ENCODE measurements at regions not wholly inside any gene's neighbourhood (a gene's known extent, or its start where the extent isn't known, plus 50 kb on each side); places are given as distances from the start of the nearest gene placed in this dataset.
"Not testable (repeated sequence)": the region's sequence is repeated elsewhere in the genome, so short reads cannot be mapped to it uniquely, and the experiment has no call there.

DNA sequence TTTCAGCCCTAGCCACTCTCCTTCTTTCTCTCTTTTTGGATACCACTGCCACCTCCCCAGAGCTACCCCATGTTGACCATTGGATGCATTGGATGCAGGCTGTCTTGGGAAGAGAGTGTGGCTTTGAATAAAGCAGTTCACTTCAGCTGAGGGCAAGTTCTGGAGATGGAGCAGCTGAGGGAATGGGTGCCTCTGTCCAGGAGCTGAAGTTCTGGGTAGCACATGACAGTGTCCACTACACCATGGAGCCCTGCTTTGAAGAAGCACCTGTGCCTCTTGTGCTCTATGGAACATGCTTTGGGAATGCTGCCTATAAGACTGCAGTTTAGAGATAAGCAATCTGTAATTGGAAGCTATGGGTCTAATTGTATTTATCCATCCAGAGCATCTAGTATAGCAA lies 1028.7 kb downstream of the TYW1 start:
- DNase-seq, result no peak

DNA sequence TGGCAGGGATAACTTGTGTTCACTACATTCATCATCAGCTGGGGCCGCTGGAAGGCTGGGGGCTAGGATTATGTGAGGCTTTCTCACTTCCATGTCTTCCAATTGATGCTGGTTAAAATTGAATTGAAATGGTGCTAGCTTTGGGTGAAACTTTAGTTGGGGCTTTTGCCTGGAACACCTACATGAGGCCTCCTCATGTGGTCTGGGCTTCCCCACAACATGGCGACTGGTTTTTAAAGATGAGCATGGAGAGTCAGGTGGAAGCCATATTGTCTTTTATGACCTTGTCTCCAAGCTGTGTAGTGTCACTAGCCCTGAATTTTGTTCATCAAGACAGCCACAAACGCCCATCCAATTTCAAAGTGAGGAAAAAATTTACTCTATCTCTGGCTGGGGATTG lies 1033.9 kb downstream of the TYW1 start:
- DNase-seq, result no peak

GRCh38 chr7:68031180-68031943 lies 1034.7 kb downstream of the TYW1 start:
- no peak for DNase-seq

- DNase-seq, result no peak
These were observed 1042.1 kb downstream of the TYW1 start for GRCh38 chr7:68038621-68039314.

DNA sequence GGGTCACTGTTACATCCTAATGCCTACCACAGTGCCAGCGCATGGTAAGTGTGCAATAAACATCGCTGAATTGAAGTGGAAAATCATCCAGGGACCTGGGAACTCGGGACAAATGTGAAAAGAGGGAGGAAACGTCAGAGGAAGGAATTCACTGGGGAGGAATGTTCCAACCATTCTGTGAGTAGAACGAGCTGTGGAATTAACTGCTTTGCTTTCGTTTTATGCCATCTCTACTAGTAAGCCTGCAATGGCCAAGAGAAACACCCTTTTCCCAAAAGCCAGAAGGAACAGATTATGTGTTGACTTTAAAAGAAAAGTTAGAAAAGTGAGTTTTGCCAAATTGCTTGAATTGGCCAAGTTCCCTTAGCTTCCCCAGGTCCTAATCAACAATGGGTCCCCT lies 1044.9 kb downstream of the TYW1 start:
- DNase-seq, result no peak

GRCh38 chr7:68043546-68043945 lies 1046.9 kb downstream of the TYW1 start:
- DNase-seq, result no peak

DNA sequence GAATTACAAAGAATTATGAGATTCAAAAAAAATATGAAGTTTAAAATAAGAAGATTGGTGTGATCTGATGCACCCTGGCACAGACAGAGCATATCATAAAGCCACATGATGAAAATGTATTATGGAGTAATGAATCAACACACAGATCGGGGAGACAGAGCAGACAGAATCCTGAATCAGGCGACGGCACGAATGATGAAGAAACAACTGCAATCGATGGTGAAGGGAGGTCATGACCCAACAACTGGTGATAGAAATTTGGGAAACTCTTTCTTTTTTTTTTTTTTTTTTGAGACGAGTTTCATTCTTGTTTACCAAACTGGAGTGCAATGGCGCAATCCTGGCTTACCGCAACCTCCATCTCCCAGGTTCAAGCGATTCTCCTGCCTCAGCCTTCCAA lies 1054.0 kb downstream of the TYW1 start:
- no peak for DNase-seq

DNA sequence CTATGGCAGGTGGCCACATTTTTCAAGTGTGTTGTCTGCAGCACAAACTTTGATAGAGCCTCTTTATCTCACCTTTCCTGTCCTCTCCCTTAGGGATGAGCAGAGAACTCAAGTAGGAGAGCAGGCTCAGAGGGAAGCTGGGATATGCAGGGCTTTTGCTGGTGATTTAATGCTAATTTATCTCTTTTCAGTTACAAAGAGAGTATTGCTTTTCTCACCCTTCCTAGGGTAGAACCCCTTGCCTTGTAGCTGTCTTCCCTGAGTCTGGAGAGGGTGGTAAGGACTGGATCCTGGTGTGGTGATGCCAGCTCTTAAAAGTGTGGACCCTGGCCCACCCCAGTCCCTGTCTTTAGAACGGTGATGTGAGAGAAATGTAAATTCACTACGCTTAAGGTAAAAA lies 1061.4 kb downstream of the TYW1 start:
- DNase-seq, result no peak

DNA sequence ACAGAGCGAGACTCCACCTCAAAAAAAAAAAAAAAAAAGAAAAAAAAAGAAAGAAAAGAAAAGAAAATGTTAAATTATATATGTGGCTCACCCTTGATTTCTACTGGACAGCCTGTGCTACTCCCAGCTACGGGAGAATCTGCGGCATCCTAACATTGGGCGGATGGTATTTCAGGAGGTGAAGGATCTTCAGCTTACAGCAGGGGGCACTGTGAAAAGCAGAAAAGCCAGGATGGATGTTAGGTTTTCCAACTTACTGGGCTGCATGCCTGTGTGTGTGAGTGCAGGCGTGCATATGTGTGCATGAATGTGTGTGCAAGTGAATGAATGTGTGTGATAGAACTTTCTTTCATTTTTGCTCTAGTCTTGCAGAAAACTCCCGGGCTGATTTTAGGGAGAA lies 1066.5 kb downstream of the TYW1 start:
- DNase-seq, result no peak

DNA sequence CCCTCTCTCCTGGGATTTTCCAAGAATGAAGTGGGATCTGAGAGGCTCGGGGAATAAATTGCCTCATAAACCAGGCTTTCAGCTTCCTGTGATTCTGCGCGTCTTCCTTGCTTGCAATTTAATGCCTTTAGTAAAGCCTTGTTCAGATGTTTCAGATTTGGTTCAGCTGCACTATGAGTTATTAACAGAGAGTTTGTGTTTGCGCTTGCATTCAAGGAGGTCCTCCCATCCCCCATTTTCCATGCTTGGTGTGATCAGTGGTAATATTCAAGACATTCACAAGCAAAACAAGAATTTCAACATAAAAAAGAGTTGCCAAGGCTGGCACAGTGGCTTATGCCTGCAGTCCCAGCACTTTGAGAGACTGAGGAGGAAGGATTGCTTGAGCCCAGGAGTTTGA lies 1068.9 kb downstream of the TYW1 start:
- no peak for DNase-seq

- DNase-seq, result no peak
These were observed 1071.2 kb downstream of the TYW1 start for GRCh38 chr7:68067845-68068244.

- DNase-seq, result no peak
These were observed 1074.4 kb downstream of the TYW1 start for GRCh38 chr7:68070992-68071391.

GRCh38 chr7:68073701-68074100 lies 1077.1 kb downstream of the TYW1 start:
- DNase-seq, result no peak

DNA sequence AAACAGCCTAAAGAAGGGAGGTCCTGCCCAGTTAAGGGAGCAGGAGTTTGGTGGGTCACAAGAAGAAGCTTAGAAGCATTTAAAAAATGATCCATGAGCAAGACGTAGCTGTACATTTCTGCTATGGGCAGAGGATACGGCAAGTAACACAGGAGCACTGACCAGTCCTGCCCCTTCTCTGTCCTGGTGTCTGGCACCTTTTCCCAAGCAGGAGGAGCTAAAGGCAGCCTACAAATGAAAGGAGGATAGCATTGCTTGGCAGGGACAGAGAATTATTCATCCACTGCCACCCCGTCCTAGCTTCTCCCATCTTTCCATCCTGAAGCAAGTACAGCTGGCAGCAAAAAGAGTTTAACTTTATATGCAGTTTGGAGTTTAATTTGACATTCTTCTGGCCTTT lies 1077.6 kb downstream of the TYW1 start:
- no peak for DNase-seq

DNA sequence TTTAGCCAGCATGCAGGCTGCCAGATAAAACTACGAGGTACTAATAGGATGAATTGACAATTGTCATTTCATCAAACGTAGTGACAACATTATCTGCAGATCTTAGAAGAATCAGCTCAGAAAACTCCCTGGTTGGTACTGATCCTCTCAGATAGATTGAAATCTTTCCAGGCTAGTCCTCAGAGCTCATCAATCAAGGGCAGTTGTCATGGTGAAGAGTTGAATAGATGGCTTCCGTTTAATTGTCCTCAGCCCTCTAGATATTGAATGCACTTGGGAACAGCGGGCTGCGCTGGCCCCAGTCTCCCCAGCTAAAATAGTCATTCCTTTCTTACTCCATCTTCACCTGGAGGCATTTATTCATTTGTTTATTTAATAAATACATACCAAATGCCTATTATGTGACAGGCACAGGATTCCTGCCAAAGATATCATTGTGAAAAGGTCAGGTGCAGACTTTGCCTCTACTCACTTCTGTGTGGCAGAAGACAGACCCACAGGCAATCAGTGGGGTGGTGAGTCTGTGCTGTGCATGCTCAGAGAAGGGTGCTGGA lies 1081.6 kb downstream of the TYW1 start:
- DNase-seq, result no peak

DNA sequence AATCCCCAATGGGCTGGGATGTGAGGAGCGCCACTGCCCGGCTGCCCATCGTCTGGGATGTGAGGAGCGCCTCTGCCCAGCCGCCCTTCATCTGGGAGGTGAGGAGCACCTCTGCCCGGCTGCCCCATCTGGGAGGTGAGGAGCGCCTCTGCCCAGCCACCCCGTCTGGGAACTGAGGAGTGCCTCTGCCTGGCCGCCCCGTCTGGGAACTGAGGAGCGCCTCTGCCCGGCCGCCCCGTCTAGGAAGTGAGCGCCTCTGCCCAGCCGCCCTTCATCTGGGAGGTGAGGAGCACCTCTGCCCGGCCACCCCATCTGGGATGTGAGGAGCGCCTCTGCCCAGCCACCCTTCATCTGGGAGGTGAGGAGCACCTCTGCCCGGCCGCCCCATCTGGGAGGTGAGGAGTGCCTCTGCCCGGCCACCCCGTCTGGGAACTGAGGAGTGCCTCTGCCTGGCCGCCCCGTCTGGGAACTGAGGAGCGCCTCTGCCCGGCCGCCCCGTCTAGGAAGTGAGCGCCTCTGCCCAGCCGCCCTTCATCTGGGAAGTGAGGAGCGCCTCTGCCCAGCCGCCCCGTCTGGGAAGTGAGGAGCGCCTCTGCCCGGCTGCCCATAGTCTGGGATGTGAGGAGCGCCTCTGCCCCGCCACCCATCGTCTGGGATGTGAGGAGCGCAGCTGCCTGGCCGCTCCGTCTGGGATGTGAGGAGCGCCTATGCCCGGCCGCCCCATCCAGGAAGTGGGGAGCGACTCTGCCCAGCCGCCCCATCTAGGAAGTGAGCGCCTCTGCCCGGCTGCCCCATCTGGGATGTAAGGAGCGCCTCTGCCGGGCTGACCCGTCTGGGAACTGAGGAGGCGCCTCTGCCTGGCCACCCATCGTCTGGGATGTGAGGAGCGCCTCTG lies 1085.7 kb downstream of the TYW1 start:
- DNase-seq, result not testable (repeated sequence)

DNA sequence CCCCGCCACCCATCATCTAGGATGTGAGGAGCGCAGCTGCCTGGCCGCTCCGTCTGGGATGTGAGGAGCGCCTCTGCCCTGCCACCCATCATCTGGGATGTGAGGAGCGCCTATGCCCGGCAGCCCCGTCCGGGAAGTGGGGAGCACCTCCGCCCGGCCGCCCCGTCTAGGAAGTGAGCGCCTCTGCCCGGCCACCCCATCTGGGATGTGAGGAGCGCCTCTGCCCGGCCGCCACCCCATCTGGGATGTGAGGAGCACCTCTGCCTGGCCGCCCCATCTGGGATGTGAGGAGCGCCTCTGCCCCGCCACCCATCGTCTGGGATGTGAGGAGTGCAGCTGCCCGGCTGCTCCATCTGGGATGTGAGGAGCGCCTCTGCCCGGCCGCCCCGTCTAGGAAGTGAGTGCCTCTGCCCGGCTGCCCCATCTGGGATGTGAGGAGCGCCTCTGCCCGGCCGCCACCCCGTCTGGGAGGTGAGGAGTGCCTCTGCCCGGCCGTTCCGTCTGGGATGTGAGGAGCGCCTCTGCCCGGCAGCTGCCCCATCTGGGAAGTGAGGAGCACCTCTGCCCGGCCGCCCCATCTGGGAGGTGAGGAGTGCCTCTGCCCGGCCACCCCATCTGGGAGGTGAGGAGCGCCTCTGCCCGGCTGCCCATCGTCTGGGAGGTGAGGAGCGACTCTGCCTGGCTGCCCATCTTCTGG lies 1086.5 kb downstream of the TYW1 start:
- not testable (repeated sequence) for DNase-seq

DNA sequence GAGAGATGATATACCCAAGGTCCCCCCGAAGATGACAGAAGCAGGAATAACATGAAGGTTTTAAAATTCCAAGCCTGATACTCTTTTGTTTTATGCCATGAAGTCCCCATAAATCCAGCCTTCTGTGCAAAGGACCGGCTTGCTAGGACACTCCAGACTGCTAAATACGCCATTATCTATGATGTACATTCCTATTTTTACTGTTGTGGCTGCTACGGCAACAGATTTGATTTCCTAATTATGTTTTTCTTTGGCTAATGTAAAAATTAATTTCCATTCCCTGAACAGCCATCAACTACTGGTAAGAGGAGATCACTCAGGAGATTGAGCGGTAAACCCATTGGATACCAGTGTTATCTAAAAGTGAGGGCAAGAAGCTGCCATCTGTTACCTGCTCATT lies 1090.8 kb downstream of the TYW1 start:
- no peak for DNase-seq

- DNase-seq, result no peak
These were observed 1092.2 kb downstream of the TYW1 start for GRCh38 chr7:68088879-68089278.

DNA sequence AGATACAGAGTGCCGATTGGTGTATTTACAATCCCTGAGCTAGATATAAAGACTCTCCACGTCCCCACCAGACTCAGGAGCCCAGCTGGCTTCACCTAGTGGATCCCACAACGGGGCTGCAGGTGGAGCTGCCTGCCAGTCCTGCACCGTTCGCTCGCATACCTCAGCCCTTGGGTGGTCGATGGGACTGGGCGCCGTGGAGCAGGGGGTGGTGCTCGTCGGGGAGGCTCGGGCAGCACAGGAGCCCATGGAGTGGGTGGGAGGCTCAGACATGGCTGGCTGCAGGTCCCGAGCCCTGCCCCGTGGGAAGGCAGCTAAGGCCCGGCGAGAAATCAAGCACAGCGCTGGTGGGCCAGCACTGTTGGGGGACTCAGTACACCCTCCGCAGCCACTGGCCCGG lies 1093.6 kb downstream of the TYW1 start:
- not testable (repeated sequence) for DNase-seq

DNA sequence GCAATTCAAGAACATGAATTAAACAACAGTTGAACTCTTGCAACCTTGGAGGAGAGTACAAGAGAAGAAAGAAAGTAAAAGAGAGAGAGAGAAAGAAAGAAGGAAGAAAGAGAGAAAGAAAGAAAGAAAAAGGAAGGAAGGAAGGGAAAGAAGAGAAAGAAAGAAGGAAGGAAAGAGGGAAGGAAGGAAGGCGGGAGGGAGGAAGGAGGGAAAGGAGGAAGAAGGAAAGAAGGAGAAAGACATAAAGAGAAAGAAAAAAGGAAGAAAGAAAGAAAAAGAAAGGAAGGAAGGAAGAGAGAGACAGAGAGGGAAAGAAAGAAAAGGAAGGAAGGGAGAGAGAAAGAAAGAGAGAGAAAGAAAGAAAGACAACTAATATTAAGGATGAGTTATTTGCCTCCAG lies 1106.7 kb downstream of the TYW1 start:
- no peak for DNase-seq

GRCh38 chr7:68107261-68107660 lies 1110.6 kb downstream of the TYW1 start:
- no peak for DNase-seq

- no peak for DNase-seq
These were observed 1111.3 kb downstream of the TYW1 start for GRCh38 chr7:68107968-68108367.

Data from inflammatory macrophage treated with lipopolysaccharide for 1 hour (primary cell).